ENCODE measurements at regions not wholly inside any gene's neighbourhood (a gene's known extent, or its start where the extent isn't known, plus 50 kb on each side); places are given as distances from the start of the nearest gene placed in this dataset.
"Not testable (repeated sequence)": the region's sequence is repeated elsewhere in the genome, so short reads cannot be mapped to it uniquely, and the experiment has no call there.

DNA sequence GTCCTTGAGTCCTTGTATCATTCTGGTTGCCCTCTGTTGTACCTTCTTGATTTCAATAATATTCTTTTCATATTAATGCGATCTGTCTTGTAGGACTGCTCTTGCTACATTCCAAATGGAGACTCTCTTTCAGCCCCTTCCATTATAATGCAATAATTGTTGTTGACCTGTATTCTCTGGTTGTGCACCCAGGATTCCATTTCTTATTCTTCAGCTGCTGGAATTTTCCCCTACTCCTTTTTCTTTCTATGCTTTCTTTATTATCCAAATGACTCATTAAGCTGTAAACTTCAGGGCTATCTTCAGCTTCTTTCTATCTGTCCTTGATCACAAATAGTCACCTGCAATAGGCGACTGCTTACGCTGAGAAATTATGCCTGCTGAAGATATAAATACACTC, 321.5 kb downstream of the SATB1 start:
- Mint-ChIP-seq H3K4me1 (no peaks in the 10 kb centered on the region), H3K36me3 (ENCODE audit: low read depth) (no peaks in the 10 kb centered on the region), H3K9me3 (no peaks in the 10 kb centered on the region), H3K4me3 (no peak overlapping the region), H3K27me3 (peaks cover 17% of the 10 kb centered on the region), H3K27ac (no peak overlapping the region)
- no peak for ATAC-seq (replicated peaks)

DNA sequence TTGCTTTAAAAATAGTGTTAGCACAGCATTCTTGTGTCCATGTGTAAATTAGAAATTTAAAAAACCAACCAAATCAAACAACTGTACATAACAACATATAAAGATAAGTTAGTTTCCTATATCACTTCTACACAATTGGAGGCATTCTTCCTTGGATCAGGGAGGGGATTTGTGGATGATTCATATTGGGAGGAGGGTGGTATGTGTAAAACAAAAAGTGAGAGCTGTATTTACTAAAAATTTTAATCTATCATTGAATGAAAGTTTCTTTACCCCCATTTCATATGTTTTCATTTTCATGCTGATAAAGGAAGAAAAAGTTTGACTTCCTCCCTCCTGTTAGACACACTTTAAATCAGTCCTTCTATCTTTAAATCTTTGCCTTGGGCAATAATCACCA, 325.0 kb downstream of the SATB1 start:
- H3K27me3 Mint-ChIP-seq: peaks cover 21% of the 10 kb centered on the region
- no peaks in the 10 kb centered on the region for H3K4me1 Mint-ChIP-seq
- H3K36me3 Mint-ChIP-seq (ENCODE audit: low read depth): no peaks in the 10 kb centered on the region
- no peak overlapping the region for H3K27ac Mint-ChIP-seq
- ATAC-seq (replicated peaks): no peak
- peaks cover 4% of the 10 kb centered on the region for H3K9me3 Mint-ChIP-seq
- peak overlapping the region; percentile 17 for H3K4me3 Mint-ChIP-seq

DNA sequence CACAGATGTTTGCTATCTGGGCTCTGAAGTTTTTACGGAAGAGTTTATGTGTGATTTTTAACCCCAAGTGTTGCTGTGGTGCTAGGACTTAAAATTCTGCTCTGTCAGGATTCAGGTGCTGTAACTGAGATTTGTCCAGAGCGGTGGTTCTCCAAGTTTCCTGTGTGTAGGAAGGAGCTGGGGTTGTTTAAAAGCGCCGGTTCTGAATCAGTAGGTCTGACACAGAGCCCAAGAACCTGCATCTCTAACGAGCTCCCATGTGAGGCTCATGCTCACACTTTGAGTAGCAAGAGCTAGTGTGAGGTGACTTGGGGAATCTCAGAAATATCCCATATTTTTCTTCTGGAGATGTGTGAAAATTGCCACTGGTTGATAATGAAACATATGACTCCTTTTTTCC, 325.5 kb downstream of the SATB1 start:
- peak; percentile 71 for ATAC-seq (replicated peaks)
- Mint-ChIP-seq H3K4me1 (no peaks in the 10 kb centered on the region), H3K27me3 (peaks cover 20% of the 10 kb centered on the region), H3K27ac (peak overlapping the region; percentile 14), H3K36me3 (ENCODE audit: low read depth) (no peaks in the 10 kb centered on the region), H3K4me3 (peak overlapping the region; percentile 17), H3K9me3 (peaks cover 4% of the 10 kb centered on the region)

DNA sequence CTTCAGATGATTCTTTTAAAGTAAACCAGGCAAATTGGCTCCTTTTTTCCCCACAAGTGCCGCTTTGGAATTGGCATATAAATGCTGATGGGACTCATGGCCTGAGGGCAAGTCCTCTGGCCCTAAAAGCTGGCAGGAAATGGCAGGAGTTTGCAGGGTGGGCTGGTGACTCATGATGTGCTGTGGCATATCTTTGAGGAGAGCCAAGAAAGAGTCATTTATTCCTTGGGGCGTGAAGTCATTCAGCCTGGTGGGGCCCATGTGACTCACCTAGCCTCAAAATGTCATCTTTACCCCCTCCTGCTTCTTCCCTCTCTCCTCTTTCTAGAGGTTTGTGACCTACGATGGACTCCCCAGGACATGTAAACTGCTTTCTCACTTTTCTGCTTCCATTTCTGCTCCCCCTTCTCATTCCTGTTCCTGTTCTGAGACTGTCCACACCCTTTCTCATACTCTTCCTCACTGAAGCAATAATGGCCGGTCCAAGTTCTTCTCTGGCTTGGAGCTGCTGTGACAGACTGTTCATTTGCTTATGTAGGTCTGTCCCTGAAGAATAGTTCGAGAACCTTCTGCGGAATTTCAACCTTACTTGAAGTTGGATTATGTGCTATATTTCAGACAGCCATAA, 326.1 kb downstream of the SATB1 start:
- peaks cover 15% of the 10 kb centered on the region for H3K27me3 Mint-ChIP-seq
- H3K27ac Mint-ChIP-seq: peak overlapping the region; percentile 14
- peak; percentile 89 for ATAC-seq (replicated peaks)
- H3K4me3 Mint-ChIP-seq: no peak overlapping the region
- no peaks in the 10 kb centered on the region for H3K36me3 Mint-ChIP-seq (ENCODE audit: low read depth)
- H3K9me3 Mint-ChIP-seq: peaks cover 4% of the 10 kb centered on the region
- no peaks in the 10 kb centered on the region for H3K4me1 Mint-ChIP-seq

DNA sequence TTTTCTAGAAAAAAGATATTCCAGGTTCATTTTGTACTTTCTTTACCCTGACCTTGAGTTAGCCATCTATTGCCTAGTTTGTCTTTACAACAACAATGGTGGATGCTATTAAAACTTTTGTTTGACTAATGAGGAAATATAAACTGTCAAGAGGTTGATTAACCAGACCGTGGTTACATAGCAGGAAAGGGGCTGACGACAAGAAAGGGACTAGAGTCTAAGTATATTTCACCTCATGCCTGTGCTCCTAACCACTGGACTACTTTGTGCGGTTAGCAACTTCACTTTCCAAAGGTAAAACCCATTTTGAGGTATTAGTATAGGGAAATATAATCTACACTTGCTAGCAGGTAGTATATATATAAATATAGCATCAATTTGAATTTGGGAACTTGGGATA, 327.1 kb downstream of the SATB1 start:
- peaks cover 17% of the 10 kb centered on the region for H3K27me3 Mint-ChIP-seq
- no peaks in the 10 kb centered on the region for H3K36me3 Mint-ChIP-seq (ENCODE audit: low read depth)
- no peak overlapping the region for H3K4me3 Mint-ChIP-seq
- H3K4me1 Mint-ChIP-seq: no peaks in the 10 kb centered on the region
- H3K27ac Mint-ChIP-seq: no peak overlapping the region
- no peak for ATAC-seq (replicated peaks)
- H3K9me3 Mint-ChIP-seq: peaks cover 4% of the 10 kb centered on the region

DNA sequence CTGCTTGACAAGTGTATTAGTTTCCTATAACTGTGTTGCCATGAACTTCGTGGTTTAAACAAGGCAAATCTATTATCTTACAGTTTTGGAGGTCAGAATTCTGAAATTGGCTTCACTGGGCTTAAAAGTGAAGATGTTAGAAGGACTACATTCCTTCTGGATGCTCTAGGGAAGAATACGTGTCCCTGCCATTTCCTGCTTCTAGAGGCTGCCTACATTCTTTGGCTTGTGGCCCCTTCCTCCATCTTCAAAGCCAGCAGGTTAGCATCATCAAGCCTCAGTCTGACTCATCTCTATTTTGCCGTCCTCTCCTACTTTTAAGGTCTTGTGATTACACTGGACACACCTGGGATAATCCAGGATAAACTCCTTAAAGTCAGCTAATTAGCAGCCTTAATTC, 327.7 kb downstream of the SATB1 start:
- no peaks in the 10 kb centered on the region for H3K36me3 Mint-ChIP-seq (ENCODE audit: low read depth)
- H3K4me1 Mint-ChIP-seq: no peaks in the 10 kb centered on the region
- H3K4me3 Mint-ChIP-seq: no peak overlapping the region
- H3K27me3 Mint-ChIP-seq: peaks cover 15% of the 10 kb centered on the region
- peaks cover 4% of the 10 kb centered on the region for H3K9me3 Mint-ChIP-seq
- H3K27ac Mint-ChIP-seq: no peak overlapping the region
- ATAC-seq (replicated peaks): no peak

DNA sequence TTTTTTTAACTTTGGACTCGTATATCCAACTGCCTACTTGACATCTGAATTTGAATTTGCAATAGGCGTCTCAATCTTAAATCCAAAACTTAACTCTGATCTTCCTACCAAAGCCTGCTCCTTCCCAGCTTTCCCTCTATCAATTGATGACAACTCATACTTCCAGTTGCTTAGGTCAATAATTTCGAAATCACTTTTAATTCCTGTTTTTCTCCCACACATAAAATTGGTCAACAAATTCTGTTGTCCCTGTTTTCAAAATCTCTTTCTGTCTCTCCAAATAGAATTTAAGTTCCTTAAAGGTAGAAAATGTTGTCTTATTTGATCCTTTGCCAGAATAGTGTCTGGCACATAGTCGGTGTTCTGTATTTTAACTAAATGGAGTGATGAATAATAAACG, 332.4 kb downstream of the SATB1 start:
- H3K27ac Mint-ChIP-seq: no peak overlapping the region
- H3K4me3 Mint-ChIP-seq: no peak overlapping the region
- H3K9me3 Mint-ChIP-seq: peaks cover 4% of the 10 kb centered on the region
- no peaks in the 10 kb centered on the region for H3K4me1 Mint-ChIP-seq
- no peak for ATAC-seq (replicated peaks)
- H3K36me3 Mint-ChIP-seq (ENCODE audit: low read depth): no peaks in the 10 kb centered on the region
- peaks cover 19% of the 10 kb centered on the region for H3K27me3 Mint-ChIP-seq

DNA sequence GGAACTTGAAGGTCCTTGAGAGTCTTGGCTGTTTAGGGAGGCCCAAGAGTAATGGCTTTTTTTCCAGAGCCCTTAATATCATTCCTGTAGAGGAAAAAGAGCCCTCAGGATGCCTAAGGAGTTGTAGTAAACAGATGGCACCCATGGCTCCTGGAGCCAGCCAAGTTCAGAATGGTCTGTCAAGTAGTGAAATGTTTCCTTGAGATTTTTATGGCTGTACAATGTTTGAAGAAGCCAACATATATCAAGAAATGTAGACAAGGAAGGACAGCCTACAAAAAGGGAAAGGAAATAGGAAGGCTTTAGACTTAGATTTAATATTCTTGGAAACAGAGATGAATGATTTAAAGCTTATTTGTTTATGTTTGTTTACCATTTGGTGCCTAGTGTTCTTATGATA, 334.8 kb downstream of the SATB1 start:
- Mint-ChIP-seq H3K27ac (no peak overlapping the region), H3K9me3 (no peaks in the 10 kb centered on the region), H3K4me3 (no peak overlapping the region), H3K27me3 (peaks cover 18% of the 10 kb centered on the region), H3K4me1 (no peaks in the 10 kb centered on the region), H3K36me3 (ENCODE audit: low read depth) (no peaks in the 10 kb centered on the region)
- ATAC-seq (replicated peaks): no peak

DNA sequence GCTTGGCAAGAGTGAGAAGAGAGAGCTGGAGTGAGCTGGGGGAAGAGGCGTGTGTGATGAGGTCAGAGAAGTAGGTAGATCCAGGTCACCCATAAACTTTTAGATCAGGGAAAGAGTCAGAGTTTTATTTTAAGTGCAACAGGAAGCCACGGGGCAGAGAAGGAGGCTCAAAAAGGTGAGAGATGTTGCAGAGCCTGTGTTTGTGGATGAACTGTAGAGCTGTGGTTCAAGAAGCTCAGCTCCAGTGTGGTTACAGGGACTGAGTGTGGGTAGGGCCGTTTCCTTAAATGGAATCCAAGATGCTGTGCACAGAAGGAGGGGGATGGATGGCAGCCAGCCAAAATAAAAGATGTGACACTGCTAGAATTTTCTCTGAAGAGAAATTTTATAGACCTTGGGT, 337.2 kb downstream of the SATB1 start:
- Mint-ChIP-seq H3K4me1 (no peaks in the 10 kb centered on the region), H3K4me3 (no peak overlapping the region), H3K27me3 (peaks cover 22% of the 10 kb centered on the region), H3K27ac (no peak overlapping the region), H3K36me3 (ENCODE audit: low read depth) (no peaks in the 10 kb centered on the region), H3K9me3 (no peaks in the 10 kb centered on the region)
- peak; percentile 59 for ATAC-seq (replicated peaks)

DNA sequence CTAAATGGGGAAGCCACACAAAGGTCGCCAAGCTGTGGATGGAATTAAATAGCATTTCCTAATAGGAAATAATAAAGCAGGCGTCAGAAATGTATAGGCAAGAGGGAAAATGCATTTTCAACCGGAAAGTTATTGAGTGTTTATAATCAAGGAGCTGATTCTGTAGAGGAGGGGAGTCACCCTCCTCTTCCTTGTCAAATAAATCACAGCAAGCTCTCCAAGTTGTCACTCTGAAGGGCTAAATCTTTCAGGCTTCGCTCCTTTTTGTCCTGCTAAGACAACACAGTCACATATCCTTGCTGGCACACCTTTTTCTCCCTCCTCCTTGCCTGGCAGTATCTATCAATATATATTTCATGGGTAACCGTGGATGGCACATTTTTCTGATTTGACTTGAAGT, 338.4 kb downstream of the SATB1 start:
- Mint-ChIP-seq H3K4me1 (no peaks in the 10 kb centered on the region), H3K27me3 (peaks cover 22% of the 10 kb centered on the region), H3K4me3 (no peak overlapping the region), H3K27ac (no peak overlapping the region), H3K36me3 (ENCODE audit: low read depth) (no peaks in the 10 kb centered on the region), H3K9me3 (no peaks in the 10 kb centered on the region)
- no peak for ATAC-seq (replicated peaks)

DNA sequence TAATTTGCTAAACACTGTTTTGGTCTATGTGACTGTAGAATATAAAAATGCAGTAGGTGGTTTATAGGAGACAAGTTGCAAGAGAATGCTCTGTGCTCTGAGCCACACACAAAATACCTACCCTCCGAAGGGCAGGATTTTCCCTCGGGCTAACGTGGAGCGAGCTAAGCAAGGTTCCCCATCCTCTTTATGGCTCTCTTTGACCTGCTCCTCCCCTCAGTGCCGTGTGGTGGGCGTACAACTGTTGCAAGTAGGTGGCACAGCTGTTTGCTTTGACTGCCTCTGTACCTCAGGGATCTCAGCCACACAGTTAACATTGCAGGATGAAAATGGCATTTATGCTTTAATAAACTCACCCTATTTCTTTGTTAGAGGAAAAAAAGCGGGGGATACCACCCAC, 339.1 kb downstream of the SATB1 start:
- Mint-ChIP-seq H3K4me3 (no peak overlapping the region), H3K27ac (no peak overlapping the region), H3K27me3 (peaks cover 22% of the 10 kb centered on the region), H3K4me1 (no peaks in the 10 kb centered on the region), H3K36me3 (ENCODE audit: low read depth) (no peaks in the 10 kb centered on the region), H3K9me3 (no peaks in the 10 kb centered on the region)
- no peak for ATAC-seq (replicated peaks)

DNA sequence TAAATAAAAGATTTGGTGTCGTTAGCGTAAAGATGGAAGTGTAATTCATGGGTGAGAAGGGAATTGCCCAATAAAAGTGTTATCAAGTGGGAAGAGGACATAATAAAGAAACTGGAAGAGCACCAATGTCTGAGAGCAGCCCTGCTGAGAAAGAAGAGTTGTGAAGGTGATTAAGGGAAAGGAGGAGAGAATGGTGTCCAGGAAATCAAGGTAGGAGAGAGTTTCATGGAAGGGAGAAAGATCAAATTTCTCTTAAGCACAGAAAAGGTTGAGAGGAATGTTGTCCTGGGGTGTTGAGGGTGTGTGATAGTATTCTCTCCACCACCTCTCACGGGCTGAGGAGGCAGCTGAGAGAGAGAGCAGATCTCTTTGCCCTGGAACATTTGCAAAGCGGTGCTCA, 339.7 kb downstream of the SATB1 start:
- no peak for ATAC-seq (replicated peaks)
- Mint-ChIP-seq H3K36me3 (ENCODE audit: low read depth) (no peaks in the 10 kb centered on the region), H3K9me3 (no peaks in the 10 kb centered on the region), H3K4me1 (no peaks in the 10 kb centered on the region), H3K4me3 (no peak overlapping the region), H3K27ac (no peak overlapping the region), H3K27me3 (peaks cover 21% of the 10 kb centered on the region)

DNA sequence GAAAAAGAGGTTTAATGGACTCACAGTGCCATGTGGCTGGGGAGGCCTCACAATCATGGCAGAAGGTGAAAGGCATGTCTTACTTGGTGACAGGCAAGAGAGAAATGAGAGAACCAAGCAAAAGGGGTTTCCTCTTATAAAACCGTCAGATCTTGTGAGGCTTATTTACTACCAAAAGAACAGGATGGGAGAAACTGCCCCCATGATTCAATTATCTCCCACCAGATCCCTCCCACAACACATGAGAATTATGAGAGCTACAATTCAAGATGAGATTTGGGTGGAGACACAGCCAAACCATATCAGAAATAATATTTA, 340.8 kb upstream of the TBC1D5 start:
- H3K27me3 Mint-ChIP-seq: peaks cover 24% of the 10 kb centered on the region
- not testable (repeated sequence) for H3K36me3 Mint-ChIP-seq (ENCODE audit: low read depth); H3K27ac Mint-ChIP-seq; H3K4me3 Mint-ChIP-seq; H3K4me1 Mint-ChIP-seq; H3K9me3 Mint-ChIP-seq; ATAC-seq (replicated peaks)

DNA sequence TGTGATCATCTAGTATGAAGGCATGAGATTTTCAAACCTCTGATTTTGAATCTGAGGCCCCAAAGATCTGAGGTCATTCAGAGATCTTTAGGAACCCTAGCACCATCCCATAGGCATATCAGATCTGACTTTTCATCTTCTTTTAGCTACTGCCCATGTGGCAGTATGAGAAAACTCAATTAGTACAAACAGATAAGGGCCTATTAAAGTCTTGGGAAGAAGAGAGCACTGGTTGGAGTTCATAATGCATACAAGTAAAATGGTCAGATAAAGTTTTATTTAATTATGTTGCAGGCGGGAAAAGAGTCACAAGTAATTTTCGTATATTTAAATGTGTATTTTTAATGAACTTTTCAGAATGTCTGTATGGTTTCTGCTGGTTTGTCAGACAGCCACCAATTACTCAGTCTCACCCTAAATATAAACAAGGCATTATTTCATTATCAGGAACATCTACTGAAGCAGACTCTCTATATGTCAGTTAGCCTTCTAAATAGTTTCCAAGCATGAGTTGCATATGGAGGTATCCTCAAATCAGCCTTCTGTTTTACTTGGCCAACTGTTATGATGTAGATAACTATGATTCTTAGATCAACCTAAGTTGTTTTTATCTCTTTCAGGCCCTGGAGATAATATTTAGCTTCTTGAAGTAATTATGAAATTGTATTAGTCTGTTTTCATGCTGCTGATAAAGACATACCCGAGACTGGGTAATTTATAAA, 340.3 kb upstream of the TBC1D5 start:
- peaks cover 24% of the 10 kb centered on the region for H3K27me3 Mint-ChIP-seq
- H3K9me3 Mint-ChIP-seq: no peaks in the 10 kb centered on the region
- H3K4me3 Mint-ChIP-seq: no peak overlapping the region
- H3K4me1 Mint-ChIP-seq: no peaks in the 10 kb centered on the region
- H3K27ac Mint-ChIP-seq: no peak overlapping the region
- no peaks in the 10 kb centered on the region for H3K36me3 Mint-ChIP-seq (ENCODE audit: low read depth)
- no peak for ATAC-seq (replicated peaks)

DNA sequence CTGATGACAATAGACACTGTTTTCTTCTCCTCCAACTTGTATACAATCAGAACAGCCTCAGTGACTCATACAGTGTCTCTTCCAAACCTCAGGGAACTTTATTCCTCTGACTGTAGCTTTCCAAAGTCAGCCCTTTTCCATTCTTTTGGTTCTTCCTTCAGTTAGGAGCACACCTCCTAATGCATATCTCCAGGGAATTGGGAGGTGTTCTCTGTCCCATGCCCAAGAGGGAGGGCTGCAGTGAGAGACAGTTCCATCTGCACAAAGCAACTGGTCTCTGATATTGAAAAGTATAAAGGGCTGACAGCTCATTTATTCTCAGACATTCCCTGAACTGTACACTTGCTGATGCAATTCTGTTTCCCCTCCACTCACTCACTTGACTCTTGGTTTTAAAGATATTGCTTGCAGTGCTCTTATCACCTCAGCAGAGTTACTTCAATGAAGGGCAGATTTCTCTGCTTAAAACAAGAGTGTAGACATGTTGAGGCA, 337.8 kb upstream of the TBC1D5 start:
- no peak for ATAC-seq (replicated peaks)
- no peaks in the 10 kb centered on the region for H3K36me3 Mint-ChIP-seq (ENCODE audit: low read depth)

More for the DNA sequence above, 337.8 kb upstream of the TBC1D5 start:
- no peaks in the 10 kb centered on the region for H3K9me3 Mint-ChIP-seq
- H3K4me3 Mint-ChIP-seq: no peak overlapping the region
- H3K27ac Mint-ChIP-seq: no peak overlapping the region
- H3K4me1 Mint-ChIP-seq: no peaks in the 10 kb centered on the region
- H3K27me3 Mint-ChIP-seq: peaks cover 27% of the 10 kb centered on the region

Measured in activated T-helper 17 cell treated with anti-CD3 and anti-CD28 coated beads, Interleukin-2, amount 50 U/mL, for 72 hours (primary cell).